ENCODE measurements at regions not wholly inside any gene's neighbourhood (a gene's known extent, or its start where the extent isn't known, plus 50 kb on each side); places are given as distances from the start of the nearest gene placed in this dataset.
"Not testable (repeated sequence)": the region's sequence is repeated elsewhere in the genome, so short reads cannot be mapped to it uniquely, and the experiment has no call there.

DNA sequence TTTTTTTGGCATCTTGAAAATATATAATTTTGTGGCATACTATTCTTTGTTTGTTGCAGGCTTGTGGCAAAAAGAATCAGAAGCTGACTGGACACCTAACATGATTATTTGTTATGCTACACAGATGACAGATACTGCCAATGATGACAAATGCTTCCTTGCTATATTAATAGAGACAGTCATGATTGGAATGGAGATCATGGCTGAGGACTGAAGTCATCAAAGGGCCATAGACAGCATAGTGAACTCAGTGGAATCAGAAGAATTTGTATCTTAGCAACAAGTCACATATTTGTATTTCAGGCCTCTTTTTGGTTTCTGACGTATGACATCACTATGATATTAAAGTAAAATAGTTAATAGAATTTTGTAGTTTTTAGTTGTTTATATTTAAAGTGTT lies 1003.8 kb upstream of the DDX18 start:
- no peak for DNase-seq (ENCODE audit: insufficient read length, low spot score)
- TF ChIP-seq POLR2A (IDR thresholded peaks at IDR 0.05; ENCODE audit: low read depth, low read length) = no peak
- no peak for FAIRE-seq

DNA sequence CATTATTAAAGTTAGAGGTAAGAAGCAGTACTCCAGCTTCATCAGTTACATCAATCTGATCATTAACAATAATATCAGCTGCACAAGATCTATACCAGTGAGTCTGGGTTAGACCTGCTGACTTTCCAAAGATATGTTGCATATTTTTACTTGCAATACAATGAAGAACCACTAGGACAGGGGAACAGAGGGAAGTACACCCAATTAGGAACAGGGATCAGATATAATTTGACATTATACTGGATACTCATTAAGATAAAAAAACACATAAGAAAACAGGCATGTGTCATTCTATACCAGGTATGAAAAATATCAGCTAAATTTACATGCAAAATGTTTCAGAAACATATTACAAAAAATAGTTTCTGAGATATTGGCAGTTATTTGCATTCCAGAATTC lies 995.1 kb upstream of the DDX18 start:
- FAIRE-seq = no peak

DNA sequence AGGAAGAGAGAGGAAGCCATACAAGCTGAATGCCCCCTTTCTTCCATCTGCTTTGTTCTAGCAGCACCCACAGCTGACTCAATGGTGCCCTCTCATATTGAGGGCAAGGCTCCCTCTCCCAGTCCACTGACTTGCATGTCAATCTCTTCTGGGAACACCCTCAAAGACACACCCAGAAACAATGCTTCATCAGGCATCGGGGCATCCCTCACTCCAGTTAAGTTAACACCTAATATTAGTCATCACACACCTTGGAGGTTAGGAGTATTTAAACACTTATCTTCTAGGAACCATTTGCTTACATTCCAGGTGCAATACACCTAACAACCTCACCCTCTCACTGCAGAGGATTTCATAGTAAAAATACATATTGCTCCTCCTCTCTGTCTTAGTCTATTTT lies 993.5 kb upstream of the DDX18 start:
- FAIRE-seq = no peak
- no peak for TF ChIP-seq POLR2A (IDR thresholded peaks at IDR 0.05; ENCODE audit: low read depth, low read length)

More for the DNA sequence above, 995.1 kb upstream of the DDX18 start:
- no peak for TF ChIP-seq POLR2A (IDR thresholded peaks at IDR 0.05; ENCODE audit: low read depth, low read length)
- no peak for DNase-seq (ENCODE audit: insufficient read length, low spot score)

DNA sequence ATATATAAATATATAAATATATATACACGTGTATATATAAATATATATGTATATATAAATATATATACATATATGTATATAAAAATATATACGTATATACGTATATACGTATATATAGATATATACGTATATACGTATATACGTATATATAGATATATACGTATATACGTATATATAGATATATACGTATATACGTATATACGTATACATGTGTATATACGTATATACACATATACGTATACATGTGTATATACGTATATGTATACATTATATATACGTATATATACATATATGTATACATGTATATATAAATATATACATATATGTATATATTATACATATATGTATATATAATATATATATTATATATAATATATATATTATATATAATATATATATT lies 984.9 kb upstream of the DDX18 start:
- FAIRE-seq; DNase-seq (ENCODE audit: insufficient read length, low spot score): not testable (repeated sequence)

More for the DNA sequence above, 993.5 kb upstream of the DDX18 start:
- DNase-seq (ENCODE audit: insufficient read length, low spot score) = no peak

DNA sequence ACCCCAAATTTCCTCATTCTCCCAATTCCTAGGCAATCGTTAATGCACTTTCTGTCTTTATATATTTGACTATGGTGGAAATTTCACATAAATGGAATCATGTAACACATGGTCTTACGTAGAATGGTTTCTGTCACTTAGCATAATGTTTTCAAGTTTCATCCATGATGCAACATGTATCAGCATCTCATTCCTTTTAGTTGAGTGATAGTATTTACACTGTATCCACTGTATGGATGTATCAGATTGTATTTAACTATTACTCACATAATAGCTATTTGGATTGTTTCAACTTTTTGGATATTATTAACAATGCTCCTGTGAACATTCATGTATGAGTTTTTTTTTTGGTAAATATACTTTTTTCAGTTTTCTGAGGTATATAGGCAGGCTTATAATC lies 982.3 kb upstream of the DDX18 start:
- FAIRE-seq = no peak
- no peak for TF ChIP-seq POLR2A (IDR thresholded peaks at IDR 0.05; ENCODE audit: low read depth, low read length)

DNA sequence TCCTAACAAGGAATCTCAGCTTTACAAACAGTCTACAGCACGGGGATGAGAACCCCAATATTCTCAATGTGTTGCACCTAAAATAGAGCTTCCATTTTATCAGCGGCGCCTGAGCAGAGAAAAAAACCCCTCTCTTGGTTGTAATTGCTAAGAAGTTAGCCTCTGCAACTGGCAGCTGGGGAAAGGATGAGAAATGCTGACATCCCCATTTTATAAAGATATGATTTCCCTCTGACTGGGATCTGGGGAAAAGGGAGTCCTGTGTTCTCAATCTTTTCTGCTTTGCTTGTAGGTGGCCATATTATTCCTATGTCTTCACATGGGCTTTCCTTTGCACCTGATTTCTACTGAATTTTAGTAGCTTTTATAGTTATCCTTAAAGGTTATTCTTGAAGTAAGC lies 981.4 kb upstream of the DDX18 start:
- no peak for FAIRE-seq
- DNase-seq (ENCODE audit: insufficient read length, low spot score) = no peak
- no peak for TF ChIP-seq POLR2A (IDR thresholded peaks at IDR 0.05; ENCODE audit: low read depth, low read length)

More for the DNA sequence above, 982.3 kb upstream of the DDX18 start:
- no peak for DNase-seq (ENCODE audit: insufficient read length, low spot score)

DNA sequence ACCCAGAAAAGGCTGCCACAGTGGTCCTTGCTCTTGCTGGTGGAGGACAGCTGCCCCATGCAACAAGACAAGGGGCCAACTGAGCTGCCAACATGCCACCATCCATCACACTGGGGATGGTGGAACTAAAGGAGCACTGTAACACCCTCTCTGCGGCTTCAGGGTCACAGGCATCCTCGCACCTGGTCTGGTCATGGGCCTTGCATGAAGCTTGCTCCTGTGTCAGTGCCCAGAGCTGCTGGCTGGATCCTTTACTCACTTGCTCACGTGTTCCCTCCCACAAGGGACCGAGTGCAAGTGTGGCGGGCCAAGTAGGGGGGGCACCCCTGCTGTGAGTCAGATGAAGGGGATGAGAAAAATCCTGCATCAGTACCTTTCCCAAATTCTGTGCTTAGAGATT lies 972.3 kb upstream of the DDX18 start:
- DNase-seq (ENCODE audit: insufficient read length, low spot score) (no peak), FAIRE-seq (no peak)
- no peak for TF ChIP-seq POLR2A (IDR thresholded peaks at IDR 0.05; ENCODE audit: low read depth, low read length)

DNA sequence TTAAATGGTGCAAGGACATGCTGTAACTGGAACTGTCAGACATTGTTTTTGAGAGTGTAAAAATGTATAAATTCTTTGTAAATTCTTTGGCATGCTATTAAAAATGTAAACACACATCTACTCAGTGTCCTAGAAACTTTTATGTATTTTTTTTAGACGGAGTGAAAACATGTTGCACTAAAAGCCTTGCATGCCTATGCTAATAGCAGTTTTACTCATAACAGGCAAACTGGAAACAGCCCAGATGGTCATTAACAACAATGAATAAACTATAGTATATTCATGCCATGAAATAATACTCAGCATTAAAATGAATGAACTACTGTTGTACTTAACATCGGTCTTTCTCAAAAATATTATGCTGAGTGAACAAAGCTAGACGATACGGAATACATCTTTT lies 954.8 kb upstream of the DDX18 start:
- DNase-seq (ENCODE audit: insufficient read length, low spot score) (no peak), FAIRE-seq (no peak)
- no peak for TF ChIP-seq POLR2A (IDR thresholded peaks at IDR 0.05; ENCODE audit: low read depth, low read length)

DNA sequence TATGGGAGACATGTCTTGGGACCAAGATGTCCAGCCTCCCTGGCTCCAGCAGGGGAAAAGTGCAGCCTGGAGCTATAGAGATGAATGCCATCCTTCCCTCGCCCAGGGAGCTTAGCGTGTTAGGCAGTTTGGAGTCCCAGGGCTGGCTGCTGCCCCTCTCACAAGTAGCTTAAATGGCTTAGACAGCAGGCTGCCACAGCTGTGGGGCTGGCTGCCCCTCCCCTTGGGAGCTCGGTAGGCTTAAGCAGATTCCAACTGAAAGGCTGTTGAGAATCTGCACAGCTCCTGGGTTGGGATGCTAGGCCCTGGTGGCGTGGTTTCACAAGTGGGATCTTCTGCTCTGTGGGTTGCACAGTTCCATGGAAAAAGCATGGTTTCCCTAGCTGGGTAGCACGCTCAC lies 940.5 kb upstream of the DDX18 start:
- FAIRE-seq (no peak), DNase-seq (ENCODE audit: insufficient read length, low spot score) (no peak)
- TF ChIP-seq POLR2A (IDR thresholded peaks at IDR 0.05; ENCODE audit: low read depth, low read length) = no peak

DNA sequence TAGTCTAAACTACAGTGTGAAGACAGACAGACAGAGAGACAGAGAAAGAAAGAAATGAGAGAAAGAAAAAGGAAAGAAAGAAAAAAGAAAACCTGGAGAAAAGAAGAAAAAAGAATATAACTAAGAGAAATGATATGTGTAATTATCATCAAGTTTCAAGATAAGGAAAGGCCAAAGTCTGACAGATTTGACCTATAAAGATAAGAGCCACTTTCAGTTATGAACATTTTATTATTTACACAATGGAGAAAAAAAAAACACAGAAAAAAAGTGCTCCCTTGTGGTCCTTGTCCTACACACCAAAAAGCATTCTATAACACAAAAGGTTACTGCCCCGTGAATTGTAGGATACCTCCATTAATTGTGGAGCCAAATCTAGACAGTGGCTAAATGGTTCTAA lies 937.2 kb upstream of the DDX18 start:
- no peak for TF ChIP-seq POLR2A (IDR thresholded peaks at IDR 0.05; ENCODE audit: low read depth, low read length)
- DNase-seq (ENCODE audit: insufficient read length, low spot score) (no peak), FAIRE-seq (no peak)

DNA sequence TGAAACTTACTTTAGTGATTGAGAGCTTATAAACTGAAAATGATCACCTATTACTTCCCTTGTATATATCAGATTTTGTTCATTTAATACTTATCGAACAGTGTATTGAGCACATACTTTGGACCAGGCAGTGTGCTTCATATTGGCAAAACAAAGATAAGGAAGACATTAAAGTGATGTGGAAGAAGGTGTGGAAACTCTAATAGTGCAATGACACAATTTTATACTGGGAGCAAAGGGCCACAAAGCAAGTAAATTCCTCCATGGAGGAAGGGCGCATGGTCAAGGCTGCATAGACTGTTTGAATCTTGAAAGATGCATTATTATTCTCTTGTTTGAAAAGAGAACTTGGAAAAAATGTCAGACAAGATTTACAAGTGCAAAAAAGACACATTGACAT lies 936.5 kb upstream of the DDX18 start:
- FAIRE-seq (no peak), DNase-seq (ENCODE audit: insufficient read length, low spot score) (no peak)
- no peak for TF ChIP-seq POLR2A (IDR thresholded peaks at IDR 0.05; ENCODE audit: low read depth, low read length)

DNA sequence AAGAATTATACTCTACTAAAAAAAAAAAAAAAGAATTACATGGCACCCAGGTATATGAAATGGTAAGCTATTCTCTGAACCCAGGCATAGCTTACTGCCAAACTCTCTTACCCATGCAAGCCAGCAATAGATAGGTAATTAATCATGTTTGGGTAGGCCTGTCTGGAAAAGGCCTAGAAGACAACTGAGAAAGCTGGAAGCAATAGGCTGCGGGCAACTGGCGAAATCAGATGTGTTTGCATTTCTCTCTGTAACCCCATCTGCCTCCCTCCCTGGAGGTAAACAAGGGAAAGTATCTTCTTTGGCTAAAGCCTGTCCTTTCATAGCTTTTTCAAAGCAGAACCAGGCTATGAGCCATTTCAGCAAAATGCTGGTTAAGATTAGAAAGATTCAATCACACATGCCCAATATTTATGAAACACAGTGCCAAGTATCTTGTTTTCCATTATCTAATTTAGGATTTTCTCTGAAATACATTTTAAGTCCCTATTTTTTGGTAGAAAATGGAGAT lies 934.8 kb upstream of the DDX18 start:
- FAIRE-seq (no peak), DNase-seq (ENCODE audit: insufficient read length, low spot score) (no peak)
- no peak for TF ChIP-seq POLR2A (IDR thresholded peaks at IDR 0.05; ENCODE audit: low read depth, low read length)

DNA sequence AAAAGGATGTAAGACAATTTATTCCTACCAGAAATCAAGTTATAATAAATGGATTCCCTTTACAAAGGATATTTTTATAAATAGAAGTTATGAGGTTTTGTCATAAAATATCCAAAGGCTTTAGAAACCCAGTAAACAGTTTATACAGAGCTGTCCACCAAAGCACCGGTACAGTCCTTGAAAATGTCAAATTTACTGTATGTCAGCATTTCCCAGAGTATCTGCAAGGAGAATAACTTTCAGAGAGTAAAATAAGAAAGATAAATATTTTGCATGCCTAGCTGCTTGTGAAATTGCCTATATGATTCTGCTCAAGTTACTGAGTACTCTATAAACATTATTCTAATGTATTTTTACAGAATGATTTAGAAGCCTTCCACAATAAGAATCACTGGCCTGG lies 923.3 kb upstream of the DDX18 start:
- no peak for TF ChIP-seq POLR2A (IDR thresholded peaks at IDR 0.05; ENCODE audit: low read depth, low read length)
- DNase-seq (ENCODE audit: insufficient read length, low spot score) (no peak), FAIRE-seq (no peak)

DNA sequence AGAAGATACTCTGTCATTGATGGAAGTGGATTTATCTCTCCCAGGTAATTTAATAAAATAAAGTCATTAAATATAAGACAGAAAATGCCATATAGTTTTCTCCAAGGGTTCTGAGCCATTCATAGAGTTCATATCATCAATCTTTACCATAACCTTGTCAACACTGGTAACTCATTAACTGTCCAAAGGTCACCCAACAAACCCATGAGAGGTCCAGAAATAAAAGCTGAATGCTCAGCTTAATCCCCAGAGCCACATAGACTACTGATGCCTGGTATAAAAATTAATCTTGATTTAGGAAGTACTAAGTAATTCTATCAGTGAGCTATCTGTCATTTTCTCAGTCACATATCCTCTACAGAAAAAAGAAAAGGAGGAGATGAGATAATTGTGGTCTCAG lies 903.0 kb upstream of the DDX18 start:
- DNase-seq (ENCODE audit: insufficient read length, low spot score) (no peak), FAIRE-seq (no peak)

DNA sequence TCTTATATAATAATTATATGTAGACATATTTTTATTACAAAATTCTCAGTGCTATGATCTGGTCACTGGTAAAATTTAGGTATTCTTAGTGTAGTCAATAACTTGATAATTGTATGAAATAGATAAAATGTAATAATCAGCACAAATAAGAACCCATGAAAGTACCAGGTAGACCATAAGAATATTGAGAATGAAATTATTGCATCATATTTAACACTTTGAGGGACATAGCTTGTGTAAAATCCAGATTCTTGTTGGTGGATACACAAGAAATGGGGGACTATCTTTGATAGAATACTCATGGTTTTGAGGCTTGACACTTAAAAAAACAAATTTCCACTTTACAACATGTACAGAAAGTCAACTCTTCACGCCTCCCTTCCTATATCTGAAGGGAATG lies 898.8 kb upstream of the DDX18 start:
- DNase-seq (ENCODE audit: insufficient read length, low spot score) (no peak), FAIRE-seq (no peak)
- no peak for TF ChIP-seq POLR2A (IDR thresholded peaks at IDR 0.05; ENCODE audit: low read depth, low read length)

More for the DNA sequence above, 903.0 kb upstream of the DDX18 start:
- no peak for TF ChIP-seq POLR2A (IDR thresholded peaks at IDR 0.05; ENCODE audit: low read depth, low read length)

DNA sequence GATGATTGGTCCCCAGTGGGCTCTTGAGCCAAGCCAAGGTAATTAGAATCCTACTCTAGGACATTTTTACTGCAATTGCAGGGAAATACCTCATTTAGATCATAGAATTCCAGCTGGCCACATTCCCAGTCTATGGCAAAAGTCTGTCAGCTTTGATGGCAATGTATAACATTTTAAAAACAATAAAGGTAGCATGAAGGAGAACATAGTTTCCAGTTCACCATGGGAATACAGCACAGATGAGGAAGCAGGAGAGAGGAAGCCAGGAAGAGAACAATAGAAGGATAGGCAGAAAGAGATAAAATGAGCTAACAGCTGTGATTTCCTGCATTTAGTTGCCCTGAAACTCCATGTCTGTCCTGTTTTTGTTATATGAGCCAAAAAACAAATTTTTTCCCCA lies 897.3 kb upstream of the DDX18 start:
- FAIRE-seq = no peak
- DNase-seq (ENCODE audit: insufficient read length, low spot score) = no peak
- no peak for TF ChIP-seq POLR2A (IDR thresholded peaks at IDR 0.05; ENCODE audit: low read depth, low read length)

Data from H54 (cell line).